ENCODE measurements at regions not wholly inside any gene's neighbourhood (a gene's known extent, or its start where the extent isn't known, plus 50 kb on each side); places are given as distances from the start of the nearest gene placed in this dataset.

DNA sequence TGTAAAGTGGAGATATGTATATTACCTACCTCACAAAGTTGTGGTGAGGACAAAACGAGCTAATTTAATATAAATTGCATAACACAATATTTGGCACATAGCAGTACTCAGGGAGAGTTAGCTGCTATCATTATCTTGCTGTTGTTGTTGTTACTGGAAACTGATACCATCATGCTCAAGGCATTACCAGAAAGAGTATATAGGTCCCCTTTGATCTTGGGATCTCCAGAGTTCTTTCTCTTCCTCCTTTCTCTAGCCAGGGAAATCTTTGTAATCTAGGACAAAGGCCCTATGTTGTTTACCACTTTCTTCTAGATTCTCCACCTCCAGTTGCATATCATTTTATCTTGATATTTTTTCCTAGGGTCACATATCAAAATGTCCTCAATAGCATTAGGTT lies 114.8 kb upstream of the RASA1 start:
- TF ChIP-seq POLR2AphosphoS5 (IDR thresholded peaks at IDR 0.05; ENCODE audit: low read depth, low read length) (no peak), POLR2A (IDR thresholded peaks at IDR 0.05; ENCODE audit: low read depth, low read length) (no peak)
